IMR-90 (cell line): ENCODE measurements at regions not wholly inside any gene's neighbourhood (a gene's known extent, or its start where the extent isn't known, plus 50 kb on each side); places are given as distances from the start of the nearest gene placed in this dataset.
"Not testable (repeated sequence)": the region's sequence is repeated elsewhere in the genome, so short reads cannot be mapped to it uniquely, and the experiment has no call there.

Experiments
- ATAC-seq: fragments of 200-7000 bp; cut with Tn5 transposase; 2 replicates; pipeline ENCODE4 v1.9.1; 2020; ENCODE audit warnings: low read depth, mild to moderate bottlenecking, moderate library complexity
- BruUV-seq: library from RNA; stranded (reverse); fragments of 400-500 nt; replicated peaks from 2 replicates; lab custom pipeline; 2021; lab: Mats Ljungman, UMichigan
- CTCF ChIA-PET: fragments of 300-600 bp; formaldehyde crosslinking; extraction: SDS; loops from one replicate; lab custom pipeline; 2021; ENCODE audit warnings: antibody characterized with exemption; lab: Yijun Ruan, JAX
- POLR2A ChIA-PET: fragments of 300-600 bp; sonication (Branson Sonifier 250); formaldehyde crosslinking; loops from one replicate; lab custom pipeline; 2022; ENCODE audit warnings: antibody characterized with exemption; ENCODE audit not compliant: unreplicated experiment; lab: Charles Lee
- DNase-seq: peaks from one replicate; pipeline ENCODE4 v3.0.0; 2013
- H2AFZ ChIP-seq: replicated peaks from 2 replicates; pipeline ENCODE3; 2013; ENCODE audit warnings: low read length, mild to moderate bottlenecking; ENCODE audit not compliant: poor library complexity
- H2AK5ac ChIP-seq: 2 replicates; pipeline ENCODE4 v1.6.1; 2013; ENCODE audit warnings: low read depth, low read length, inconsistent platforms
- H2AK9ac ChIP-seq: replicated peaks from 2 replicates; pipeline ENCODE3; 2013; ENCODE audit warnings: mild to moderate bottlenecking, low read depth, low read length, moderate library complexity; ENCODE audit not compliant: poor library complexity
- H2BK120ac ChIP-seq: 2 replicates; pipeline ENCODE4 v1.6.1; 2013; ENCODE audit warnings: low read depth, low read length, inconsistent platforms
- H2BK15ac ChIP-seq: 3 replicates; pipeline ENCODE4 v1.6.1; 2013; ENCODE audit warnings: low read depth, low read length, inconsistent platforms
- H2BK20ac ChIP-seq: 2 replicates; pipeline ENCODE4 v1.6.1; 2013; ENCODE audit warnings: low read depth, mild to moderate bottlenecking, inconsistent platforms, low read length, moderate library complexity
- H2BK5ac ChIP-seq: 2 replicates; pipeline ENCODE4 v1.6.1; 2013; ENCODE audit warnings: mild to moderate bottlenecking, low read depth, low read length, inconsistent platforms; ENCODE audit not compliant: poor library complexity, severe bottlenecking
- H3K14ac ChIP-seq: replicated peaks from 2 replicates; pipeline ENCODE4 v1.6.1; 2013; ENCODE audit warnings: low read depth, low read length, inconsistent platforms
- H3K18ac ChIP-seq: 2 replicates; pipeline ENCODE4 v1.6.1; 2013; ENCODE audit warnings: low read depth, low read length, control low read depth
- H3K23ac ChIP-seq: 2 replicates; pipeline ENCODE4 v1.6.1; 2013; ENCODE audit warnings: low read depth, low read length, inconsistent platforms
- H3K27ac ChIP-seq: 2 replicates; pipeline ENCODE4 v1.5.1; 2013; ENCODE audit warnings: mild to moderate bottlenecking, control low read depth, low read length; ENCODE audit not compliant: insufficient read depth
- H3K27me3 ChIP-seq: 2 replicates; pipeline ENCODE4 v1.6.1; 2013; ENCODE audit warnings: low read length; ENCODE audit not compliant: control insufficient read depth, insufficient read depth
- H3K36me3 ChIP-seq: 2 replicates; pipeline ENCODE4 v1.6.1; 2013; ENCODE audit warnings: low read length, mixed read lengths; ENCODE audit not compliant: control insufficient read depth, insufficient read depth
- H3K4ac ChIP-seq: 2 replicates; pipeline ENCODE4 v1.6.1; 2013; ENCODE audit warnings: low read depth, low read length, inconsistent platforms
- H3K4me1 ChIP-seq: 2 replicates; pipeline ENCODE4 v1.6.1; 2013; ENCODE audit warnings: low read length, mixed read lengths; ENCODE audit not compliant: control insufficient read depth, insufficient read depth
- H3K4me2 ChIP-seq: 2 replicates; pipeline ENCODE4 v1.6.1; 2013; ENCODE audit warnings: low read depth, mild to moderate bottlenecking, control low read depth, low read length, moderate library complexity
- H3K4me3 ChIP-seq: 2 replicates; pipeline ENCODE4 v1.5.1; 2013; ENCODE audit warnings: low read depth, mild to moderate bottlenecking, control low read depth, low read length, moderate library complexity; ENCODE audit not compliant: insufficient read depth
- H3K56ac ChIP-seq: 2 replicates; pipeline ENCODE4 v1.6.1; 2013; ENCODE audit warnings: low read length, inconsistent platforms; ENCODE audit not compliant: insufficient read depth; ENCODE audit errors: extremely low read depth
- H3K79me1 ChIP-seq, 2 experiments: 2 replicates each; pipeline ENCODE4 v1.6.1; 2013; ENCODE audit warnings: low read length in 2 of 2, inconsistent platforms in 1 of 2, low read depth in 1 of 2
- H3K9ac ChIP-seq: 2 replicates; pipeline ENCODE4 v1.6.1; 2013; ENCODE audit warnings: low read depth, low read length, control low read depth
- H3K9me1 ChIP-seq: 2 replicates; pipeline ENCODE4 v1.6.1; 2013; ENCODE audit warnings: low read length, inconsistent platforms; ENCODE audit not compliant: insufficient read depth
- H3K9me3 ChIP-seq: 2 replicates; pipeline ENCODE4 v1.6.1; 2013; ENCODE audit warnings: low read length; ENCODE audit not compliant: control insufficient read depth, insufficient read depth
- H4K20me1 ChIP-seq: 2 replicates; pipeline ENCODE4 v1.6.1; 2013; ENCODE audit warnings: low read length, inconsistent platforms; ENCODE audit not compliant: insufficient read depth
- H4K5ac ChIP-seq: 2 replicates; pipeline ENCODE4 v1.6.1; 2013; ENCODE audit warnings: mild to moderate bottlenecking, low read depth, low read length, control low read depth
- H4K8ac ChIP-seq, 2 experiments: 2 replicates each; pipeline ENCODE4 v1.6.1; 2013; ENCODE audit warnings: low read depth in 2 of 2, low read length in 2 of 2, control low read depth in 1 of 2, inconsistent platforms in 1 of 2
- H4K91ac ChIP-seq: 2 replicates; pipeline ENCODE4 v1.6.1; 2013; ENCODE audit warnings: low read depth, low read length, inconsistent platforms; ENCODE audit not compliant: insufficient read depth
- WGBS, 2 experiments: methylation state at CpG; one replicate each; pipeline versions ENCODE4 v1.1.5 to v1.1.7; 2013; ENCODE audit warnings: missing lambda C conversion rate in 2 of 2; ENCODE audit not compliant: insufficient read length in 1 of 2; ENCODE audit errors: extremely low coverage in 2 of 2; 5-methylcytosine and 5-hydroxymethylcytosine counted together
- dilution Hi-C: fragments of 300-500 bp; cut with HindIII; formaldehyde crosslinking; loops from one replicate; pipeline ENCODE4 v1.14.3; 2018; ENCODE audit warnings: low sequenced_read_pairs; ENCODE audit not compliant: unreplicated experiment
- in situ Hi-C: fragments of 300-500 bp; cut with MboI; formaldehyde crosslinking; loops from 3 replicates; pipeline ENCODE4 v1.14.3; 2019; ENCODE audit warnings: low sequenced_read_pairs, inconsistent platforms, mixed read lengths
- intact Hi-C: fragments of 100-400 bp; cut with micrococcal nuclease; formaldehyde crosslinking; loops from 2 replicates; pipeline ENCODE4 v1.10.0; 2022

GRCh38 chr21:6153154-6153553, 4368.2 kb upstream of the TPTE start:
- H2BK120ac ChIP-seq, H2BK20ac ChIP-seq, ATAC-seq, H3K14ac ChIP-seq, H3K4me1 ChIP-seq, H4K91ac ChIP-seq, H4K5ac ChIP-seq, H3K9me3 ChIP-seq, POLR2A ChIA-PET, H2AFZ ChIP-seq, H3K9ac ChIP-seq, H2BK5ac ChIP-seq, H2BK15ac ChIP-seq, H3K23ac ChIP-seq, in situ Hi-C loops, H3K18ac ChIP-seq, H3K9me1 ChIP-seq, H4K8ac ChIP-seq, BruUV-seq, DNase-seq, H3K4me3 ChIP-seq, H3K79me1 ChIP-seq, H2AK5ac ChIP-seq, H3K4ac ChIP-seq, dilution Hi-C loops, H3K4me2 ChIP-seq, H3K27me3 ChIP-seq, H3K27ac ChIP-seq, CTCF ChIA-PET, H3K36me3 ChIP-seq, H3K56ac ChIP-seq, H2AK9ac ChIP-seq, intact Hi-C loops, H4K20me1 ChIP-seq: not testable (repeated sequence)
- no CpG with 5 or more reads among the region's 4 CpGs for WGBS, 2 experiments

- H3K14ac ChIP-seq, H3K4me3 ChIP-seq, ATAC-seq, H3K23ac ChIP-seq, DNase-seq, H3K18ac ChIP-seq, H2AFZ ChIP-seq, H4K5ac ChIP-seq, H2AK5ac ChIP-seq, POLR2A ChIA-PET, H3K56ac ChIP-seq, H2BK120ac ChIP-seq, H3K4me1 ChIP-seq, dilution Hi-C loops, H3K9me1 ChIP-seq, H3K27ac ChIP-seq, H4K91ac ChIP-seq, CTCF ChIA-PET, in situ Hi-C loops, BruUV-seq, H4K8ac ChIP-seq, H4K20me1 ChIP-seq, H2BK20ac ChIP-seq, H3K4ac ChIP-seq, H3K36me3 ChIP-seq, intact Hi-C loops, H2BK15ac ChIP-seq, H3K9ac ChIP-seq, H3K27me3 ChIP-seq, H2BK5ac ChIP-seq, H3K79me1 ChIP-seq, H3K4me2 ChIP-seq, H2AK9ac ChIP-seq, H3K9me3 ChIP-seq: not testable (repeated sequence)
- no CpG with 5 or more reads among the region's 30 CpGs for WGBS, 2 experiments
Measured at GRCh38 chr21:6154524-6155320, 4366.7 kb upstream of the TPTE start.
